ENCODE measurements at regions not wholly inside any gene's neighbourhood (a gene's known extent, or its start where the extent isn't known, plus 50 kb on each side); places are given as distances from the start of the nearest gene placed in this dataset.
"Not testable (repeated sequence)": the region's sequence is repeated elsewhere in the genome, so short reads cannot be mapped to it uniquely, and the experiment has no call there.

GRCh38 chr9:11500780-11501179, 888.0 kb upstream of the PTPRD start:
- no peak for DNase-seq (ENCODE audit: low read depth, low spot score)

- no peak for DNase-seq (ENCODE audit: low read depth, low spot score)
Observed at GRCh38 chr9:11506980-11507379, 894.2 kb upstream of the PTPRD start.

- no peak for DNase-seq (ENCODE audit: low read depth, low spot score)
Observed at GRCh38 chr9:11537566-11537965, 924.8 kb upstream of the PTPRD start.

- no peak for DNase-seq (ENCODE audit: low read depth, low spot score)
Observed at GRCh38 chr9:11542781-11543180, 930.0 kb upstream of the PTPRD start.

- DNase-seq (ENCODE audit: low read depth, low spot score): no peak
Observed at GRCh38 chr9:11546231-11546630, 933.4 kb upstream of the PTPRD start.

- DNase-seq (ENCODE audit: low read depth, low spot score): no peak
Observed at GRCh38 chr9:11549311-11549794, 936.6 kb upstream of the PTPRD start.

- no peak for DNase-seq (ENCODE audit: low read depth, low spot score)
Observed at GRCh38 chr9:11551106-11551505, 938.3 kb upstream of the PTPRD start.

- no peak for DNase-seq (ENCODE audit: low read depth, low spot score)
Observed at GRCh38 chr9:11558043-11558442, 945.2 kb upstream of the PTPRD start.

- no peak for DNase-seq (ENCODE audit: low read depth, low spot score)
Observed at GRCh38 chr9:11559001-11559776, 946.4 kb upstream of the PTPRD start.

- no peak for DNase-seq (ENCODE audit: low read depth, low spot score)
Observed at GRCh38 chr9:11577522-11577921, 964.7 kb upstream of the PTPRD start.

- no peak for DNase-seq (ENCODE audit: low read depth, low spot score)
Observed at GRCh38 chr9:11595756-11596155, 983.0 kb upstream of the PTPRD start.

GRCh38 chr9:11618241-11618805, 1005.5 kb upstream of the PTPRD start:
- DNase-seq (ENCODE audit: low read depth, low spot score): peak; percentile 9

- DNase-seq (ENCODE audit: low read depth, low spot score): no peak
Observed at GRCh38 chr9:11632691-11633090, 1019.9 kb upstream of the PTPRD start.

- no peak for DNase-seq (ENCODE audit: low read depth, low spot score)
Observed at GRCh38 chr9:11646831-11647230, 1034.0 kb upstream of the PTPRD start.

- DNase-seq (ENCODE audit: low read depth, low spot score): no peak
Observed at GRCh38 chr9:11653867-11654266, 1039.3 kb upstream of the TYRP1 start.

GRCh38 chr9:11663913-11664312, 1029.3 kb upstream of the TYRP1 start:
- DNase-seq (ENCODE audit: low read depth, low spot score): no peak

GRCh38 chr9:11676821-11677220, 1016.4 kb upstream of the TYRP1 start:
- DNase-seq (ENCODE audit: low read depth, low spot score): no peak

- no peak for DNase-seq (ENCODE audit: low read depth, low spot score)
Observed at GRCh38 chr9:11686733-11687132, 1006.5 kb upstream of the TYRP1 start.

- no peak for DNase-seq (ENCODE audit: low read depth, low spot score)
Observed at GRCh38 chr9:11697126-11697525, 996.1 kb upstream of the TYRP1 start.

- no peak for DNase-seq (ENCODE audit: low read depth, low spot score)
Observed at GRCh38 chr9:11701706-11702105, 991.5 kb upstream of the TYRP1 start.

- no peak for DNase-seq (ENCODE audit: low read depth, low spot score)
Observed at GRCh38 chr9:11702548-11702947, 990.6 kb upstream of the TYRP1 start.

- not testable (repeated sequence) for DNase-seq (ENCODE audit: low read depth, low spot score)
Observed at GRCh38 chr9:11704198-11704597, 989.0 kb upstream of the TYRP1 start.

- DNase-seq (ENCODE audit: low read depth, low spot score): no peak
Observed at GRCh38 chr9:11708899-11709298, 984.3 kb upstream of the TYRP1 start.
